HG03342 (cell line): ENCODE measurements at regions not wholly inside any gene's neighbourhood (a gene's known extent, or its start where the extent isn't known, plus 50 kb on each side); places are given as distances from the start of the nearest gene placed in this dataset.
A peak's percentile ranks its signal among the peaks of the same experiment; 100 is the strongest.

Experiments
- ATAC-seq: cut with Tn5 transposase; IDR thresholded peaks from one replicate; pipeline ENCODE4 v1.9.1; 2021; ENCODE audit warnings: mild to moderate bottlenecking, moderate library complexity; ENCODE audit not compliant: unreplicated experiment

- no peak for ATAC-seq
Measured at GRCh38 chr15:47990821-47991220, 130.0 kb upstream of the SLC24A5 start.

- ATAC-seq, result no peak
Measured at GRCh38 chr15:47991357-47991756, 129.4 kb upstream of the SLC24A5 start.

GRCh38 chr15:47993051-47993450 is 127.7 kb upstream of the SLC24A5 start:
- ATAC-seq, result no peak

- no peak for ATAC-seq
Measured at GRCh38 chr15:47997195-47998080, 123.4 kb upstream of the SLC24A5 start.

- no peak for ATAC-seq
Measured at GRCh38 chr15:47998619-47999019, 122.2 kb upstream of the SLC24A5 start.

- ATAC-seq, result peak; percentile 90
Measured at GRCh38 chr15:48001393-48002039, 119.3 kb upstream of the SLC24A5 start.

GRCh38 chr15:48002767-48003166 is 118.0 kb upstream of the SLC24A5 start:
- no peak for ATAC-seq

GRCh38 chr15:48003441-48003840 is 117.3 kb upstream of the SLC24A5 start:
- no peak for ATAC-seq

GRCh38 chr15:48005077-48005476 is 115.7 kb upstream of the SLC24A5 start:
- no peak for ATAC-seq

- ATAC-seq, result no peak
Measured at GRCh38 chr15:48006031-48006511, 114.7 kb upstream of the SLC24A5 start.

GRCh38 chr15:48010316-48010715 is 110.5 kb upstream of the SLC24A5 start:
- ATAC-seq, result no peak

GRCh38 chr15:48012191-48012590 is 108.6 kb upstream of the SLC24A5 start:
- ATAC-seq, result no peak

- ATAC-seq, result no peak
Measured at GRCh38 chr15:48016865-48017264, 103.9 kb upstream of the SLC24A5 start.

GRCh38 chr15:48017747-48018146 is 103.0 kb upstream of the SLC24A5 start:
- ATAC-seq, result no peak

- ATAC-seq, result no peak
Measured at GRCh38 chr15:48020166-48020565, 100.6 kb upstream of the SLC24A5 start.

- no peak for ATAC-seq
Measured at GRCh38 chr15:48021336-48022086, 99.3 kb upstream of the SLC24A5 start.

- ATAC-seq, result no peak
Measured at GRCh38 chr15:48025118-48025517, 95.7 kb upstream of the SLC24A5 start.

- ATAC-seq, result no peak
Measured at GRCh38 chr15:48028712-48029111, 92.1 kb upstream of the SLC24A5 start.

- no peak for ATAC-seq
Measured at GRCh38 chr15:48029642-48030041, 91.1 kb upstream of the SLC24A5 start.

- no peak for ATAC-seq
Measured at GRCh38 chr15:48031466-48031865, 89.3 kb upstream of the SLC24A5 start.

GRCh38 chr15:48031973-48032372 is 88.8 kb upstream of the SLC24A5 start:
- no peak for ATAC-seq
